ENCODE measurements at regions not wholly inside any gene's neighbourhood (a gene's known extent, or its start where the extent isn't known, plus 50 kb on each side); places are given as distances from the start of the nearest gene placed in this dataset.
"Not testable (repeated sequence)": the region's sequence is repeated elsewhere in the genome, so short reads cannot be mapped to it uniquely, and the experiment has no call there.

GRCh38 chr2:239831861-239832489 is 193.2 kb downstream of the NDUFA10 start:
- no peak for DNase-seq

- DNase-seq = no peak
Measured at GRCh38 chr2:239831001-239831731, 194.0 kb downstream of the NDUFA10 start.

GRCh38 chr2:239830121-239831000 is 194.8 kb downstream of the NDUFA10 start:
- no peak for DNase-seq

- DNase-seq = no peak
Measured at GRCh38 chr2:239829326-239829725, 195.8 kb downstream of the NDUFA10 start.

- DNase-seq = not testable (repeated sequence)
Measured at GRCh38 chr2:239828973-239829275, 196.2 kb downstream of the NDUFA10 start.

GRCh38 chr2:239828192-239828972 is 196.8 kb downstream of the NDUFA10 start:
- DNase-seq = no peak

- no peak for DNase-seq
Measured at GRCh38 chr2:239827523-239827890, 197.6 kb downstream of the NDUFA10 start.

- DNase-seq = no peak
Measured at GRCh38 chr2:239826786-239827522, 198.2 kb downstream of the NDUFA10 start.

- no peak for DNase-seq
Measured at GRCh38 chr2:239826376-239826775, 198.8 kb downstream of the NDUFA10 start.

GRCh38 chr2:239825705-239825979 is 199.5 kb downstream of the NDUFA10 start:
- no peak for DNase-seq

GRCh38 chr2:239824866-239825704 is 200.1 kb downstream of the NDUFA10 start:
- no peak for DNase-seq

GRCh38 chr2:239824046-239824694 is 201.0 kb downstream of the NDUFA10 start:
- DNase-seq = no peak

- DNase-seq = no peak
Measured at GRCh38 chr2:239822146-239822831, 202.9 kb downstream of the NDUFA10 start.

- no peak for DNase-seq
Measured at GRCh38 chr2:239821694-239822075, 203.5 kb downstream of the NDUFA10 start.

GRCh38 chr2:239820836-239821693 is 204.1 kb downstream of the NDUFA10 start:
- no peak for DNase-seq

GRCh38 chr2:239819974-239820555 is 205.1 kb downstream of the NDUFA10 start:
- no peak for DNase-seq

- no peak for DNase-seq
Measured at GRCh38 chr2:239819091-239819973, 205.8 kb downstream of the NDUFA10 start.

- DNase-seq = no peak
Measured at GRCh38 chr2:239818531-239819011, 206.6 kb downstream of the NDUFA10 start.
